Erythroblast (primary cell): ENCODE measurements at regions not wholly inside any gene's neighbourhood (a gene's known extent, or its start where the extent isn't known, plus 50 kb on each side); places are given as distances from the start of the nearest gene placed in this dataset.

Experiments used
- GATA1 ChIP-seq: IDR thresholded peaks from 2 replicates; pipeline ENCODE4 v1.6.1; 2011; ENCODE audit warnings: low read depth, mild to moderate bottlenecking, control low read depth, low read length, moderate library complexity
- POLR2A ChIP-seq: IDR thresholded peaks from 2 replicates; pipeline ENCODE4 v1.6.1; 2011; ENCODE audit warnings: mild to moderate bottlenecking, low read length

- TF ChIP-seq POLR2A: no peak
- no peak for TF ChIP-seq GATA1
These were observed 431.7 kb upstream of the MAP3K7 start for GRCh38 chr6:91018586-91018985.
